Calu3 (cell line): ENCODE measurements at regions not wholly inside any gene's neighbourhood (a gene's known extent, or its start where the extent isn't known, plus 50 kb on each side); places are given as distances from the start of the nearest gene placed in this dataset.

Experiments
- BruUV-seq: library from RNA; stranded (reverse); fragments of 400-500 nt; replicated peaks from 2 replicates; lab custom pipeline; 2021; lab: Mats Ljungman, UMichigan
- CTCF ChIA-PET: fragments of 300-600 bp; sonication (Branson Sonifier 250); formaldehyde crosslinking; loops from one replicate; lab custom pipeline; 2022; ENCODE audit warnings: antibody characterized with exemption; lab: Charles Lee
- DNase-seq: peaks from one replicate; pipeline ENCODE4 v3.0.0; 2022
- H3K27ac Mint-ChIP-seq: one replicate; pipeline ENCODE4 v1.8.0; 2022; ENCODE audit warnings: mixed read lengths; ENCODE audit not compliant: unreplicated experiment
- H3K27me3 Mint-ChIP-seq: one replicate; pipeline ENCODE4 v1.8.0; 2022; ENCODE audit warnings: mixed read lengths; ENCODE audit not compliant: unreplicated experiment
- H3K36me3 Mint-ChIP-seq: one replicate; pipeline ENCODE4 v1.8.0; 2022; ENCODE audit warnings: mild to moderate bottlenecking, moderate library complexity, mixed read lengths; ENCODE audit not compliant: insufficient read depth, unreplicated experiment
- H3K4me1 Mint-ChIP-seq: one replicate; pipeline ENCODE4 v1.8.0; 2022; ENCODE audit warnings: mild to moderate bottlenecking, low read depth, mixed read lengths; ENCODE audit not compliant: unreplicated experiment
- H3K4me3 Mint-ChIP-seq: one replicate; pipeline ENCODE4 v1.8.0; 2022; ENCODE audit warnings: mild to moderate bottlenecking, low read depth, moderate library complexity, mixed read lengths; ENCODE audit not compliant: unreplicated experiment
- H3K9me3 Mint-ChIP-seq: one replicate; pipeline ENCODE4 v1.8.0; 2022; ENCODE audit warnings: low read depth, mixed read lengths; ENCODE audit not compliant: unreplicated experiment
- intact Hi-C: fragments of 100-400 bp; cut with micrococcal nuclease; formaldehyde crosslinking; loops from one replicate; pipeline ENCODE4 v1.10.0; 2022; ENCODE audit not compliant: unreplicated experiment
- TF ChIP-seq, protein P1 (sequence below): fragments of 200-600 bp; IDR thresholded peaks from one replicate; pipeline ENCODE4 v1.8.0; 2022; ENCODE audit warnings: antibody characterized with exemption; ENCODE audit not compliant: unreplicated experiment

DNA sequence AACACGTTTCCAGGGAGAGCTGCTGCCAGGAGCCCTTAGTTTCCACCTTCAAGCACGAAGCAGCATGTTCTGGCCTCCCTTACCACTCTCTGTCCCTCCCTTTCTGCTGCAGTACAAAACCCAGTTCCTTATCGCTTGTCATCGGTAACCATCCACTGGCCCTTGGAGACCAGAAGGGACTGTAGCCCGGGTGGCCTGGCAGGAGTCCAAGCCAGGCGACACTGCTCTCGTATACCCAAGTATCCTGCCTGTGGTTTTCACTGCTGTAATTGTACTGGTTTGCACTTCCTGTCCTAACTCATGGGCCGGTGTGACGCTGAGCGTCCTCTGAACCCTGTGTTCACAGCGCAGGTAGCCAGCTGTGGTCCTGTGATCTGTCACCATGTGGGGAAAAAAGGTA, 81.1 kb downstream of the MAF start:
- Mint-ChIP-seq H3K4me3 (no peak overlapping the region), H3K27ac (no peak overlapping the region), H3K27me3 (peaks cover 53% of the 10 kb centered on the region), H3K4me1 (no peaks in the 10 kb centered on the region), H3K36me3 (no peaks in the 10 kb centered on the region), H3K9me3 (peaks cover 3% of the 10 kb centered on the region)
- no TSS peak for BruUV-seq
- CTCF ChIA-PET = no interaction called here
- TF ChIP-seq, protein P1, sequence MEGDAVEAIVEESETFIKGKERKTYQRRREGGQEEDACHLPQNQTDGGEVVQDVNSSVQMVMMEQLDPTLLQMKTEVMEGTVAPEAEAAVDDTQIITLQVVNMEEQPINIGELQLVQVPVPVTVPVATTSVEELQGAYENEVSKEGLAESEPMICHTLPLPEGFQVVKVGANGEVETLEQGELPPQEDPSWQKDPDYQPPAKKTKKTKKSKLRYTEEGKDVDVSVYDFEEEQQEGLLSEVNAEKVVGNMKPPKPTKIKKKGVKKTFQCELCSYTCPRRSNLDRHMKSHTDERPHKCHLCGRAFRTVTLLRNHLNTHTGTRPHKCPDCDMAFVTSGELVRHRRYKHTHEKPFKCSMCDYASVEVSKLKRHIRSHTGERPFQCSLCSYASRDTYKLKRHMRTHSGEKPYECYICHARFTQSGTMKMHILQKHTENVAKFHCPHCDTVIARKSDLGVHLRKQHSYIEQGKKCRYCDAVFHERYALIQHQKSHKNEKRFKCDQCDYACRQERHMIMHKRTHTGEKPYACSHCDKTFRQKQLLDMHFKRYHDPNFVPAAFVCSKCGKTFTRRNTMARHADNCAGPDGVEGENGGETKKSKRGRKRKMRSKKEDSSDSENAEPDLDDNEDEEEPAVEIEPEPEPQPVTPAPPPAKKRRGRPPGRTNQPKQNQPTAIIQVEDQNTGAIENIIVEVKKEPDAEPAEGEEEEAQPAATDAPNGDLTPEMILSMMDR = no peak
- no peak for DNase-seq
- intact Hi-C loops = no loop called here

DNA sequence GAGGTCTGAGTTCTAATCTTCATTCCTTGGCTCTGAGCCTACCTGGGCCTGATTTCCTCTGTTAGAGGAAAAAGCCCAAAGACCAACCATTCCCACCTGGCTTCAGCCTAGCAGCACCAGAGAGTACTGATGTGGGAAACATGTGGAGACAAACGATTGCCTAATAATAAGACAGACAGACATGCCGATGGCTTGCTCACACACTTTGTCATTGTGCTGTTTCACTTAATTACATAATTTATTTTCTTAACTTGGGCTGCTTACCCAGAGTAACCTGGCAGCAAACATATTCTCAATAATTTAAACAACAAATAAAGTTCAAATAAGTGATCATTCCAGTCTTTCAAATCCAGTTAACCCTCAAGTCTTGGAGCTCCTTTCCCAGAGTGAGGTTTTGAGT, 83.4 kb downstream of the MAF start:
- no peak overlapping the region for H3K27ac Mint-ChIP-seq
- H3K27me3 Mint-ChIP-seq = peaks cover 56% of the 10 kb centered on the region
- H3K9me3 Mint-ChIP-seq = peaks cover 3% of the 10 kb centered on the region
- no peaks in the 10 kb centered on the region for H3K36me3 Mint-ChIP-seq
- no TSS peak for BruUV-seq
- no peak for DNase-seq
- TF ChIP-seq, protein P1 = no peak
- CTCF ChIA-PET = no interaction called here
- no peak overlapping the region for H3K4me3 Mint-ChIP-seq
- intact Hi-C loops = no loop called here
- no peaks in the 10 kb centered on the region for H3K4me1 Mint-ChIP-seq

DNA sequence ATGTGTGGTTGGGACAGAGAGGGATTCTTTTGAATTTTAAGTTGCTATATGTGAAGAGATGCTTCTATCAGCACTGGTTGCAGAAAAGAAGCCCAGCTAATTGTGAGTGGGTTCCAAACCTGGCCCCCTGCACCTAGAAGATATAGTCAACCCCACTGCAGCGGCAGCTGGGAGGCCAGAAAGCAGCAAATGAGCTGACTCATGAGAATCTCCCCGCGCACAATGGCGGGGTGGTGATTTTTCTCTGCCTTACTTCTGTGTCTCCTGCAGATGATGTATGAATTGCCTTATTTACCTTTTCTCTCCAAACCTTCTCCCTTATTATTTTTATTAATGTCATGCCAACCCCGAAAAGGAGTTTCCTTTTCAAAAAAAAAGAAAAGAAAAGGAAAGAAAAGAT, 89.7 kb downstream of the MAF start:
- intact Hi-C loops = no loop called here
- Mint-ChIP-seq H3K27ac (no peak overlapping the region), H3K27me3 (peaks cover 63% of the 10 kb centered on the region)

DNA sequence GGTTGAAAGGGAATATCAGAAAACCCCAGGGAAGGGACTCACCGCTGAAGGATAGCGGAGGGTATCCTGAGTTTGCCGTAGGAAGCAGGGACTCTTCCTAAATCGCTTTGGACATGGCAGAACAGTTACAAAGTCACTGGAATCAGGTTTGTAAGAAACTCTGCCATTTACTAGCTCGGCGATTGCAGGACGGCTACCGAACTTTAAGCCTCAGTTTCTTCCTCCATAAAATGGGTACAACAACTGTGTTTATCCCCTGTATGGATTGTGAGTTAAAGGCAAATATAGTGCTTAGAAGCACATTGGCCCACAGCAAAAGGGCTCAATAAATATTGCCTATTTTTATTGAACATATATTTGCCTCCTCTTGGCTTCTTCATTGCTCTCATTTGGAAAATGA, 90.6 kb downstream of the MAF start:
- Mint-ChIP-seq H3K27ac (no peak overlapping the region), H3K4me1 (no peaks in the 10 kb centered on the region), H3K4me3 (no peak overlapping the region), H3K36me3 (no peaks in the 10 kb centered on the region), H3K27me3 (peaks cover 64% of the 10 kb centered on the region), H3K9me3 (peaks cover 3% of the 10 kb centered on the region)
- TF ChIP-seq, protein P1 = no peak
- CTCF ChIA-PET = no interaction called here
- intact Hi-C loops = no loop called here
- no peak for DNase-seq
- BruUV-seq = no TSS peak

More for the DNA sequence above, 89.7 kb downstream of the MAF start:
- CTCF ChIA-PET = no interaction called here
- H3K9me3 Mint-ChIP-seq = peaks cover 3% of the 10 kb centered on the region
- H3K36me3 Mint-ChIP-seq = no peaks in the 10 kb centered on the region
- no TSS peak for BruUV-seq
- TF ChIP-seq, protein P1 = no peak
- no peaks in the 10 kb centered on the region for H3K4me1 Mint-ChIP-seq
- H3K4me3 Mint-ChIP-seq = no peak overlapping the region
- DNase-seq = no peak
